ENCODE measurements at regions not wholly inside any gene's neighbourhood (a gene's known extent, or its start where the extent isn't known, plus 50 kb on each side); places are given as distances from the start of the nearest gene placed in this dataset.
"Not testable (repeated sequence)": the region's sequence is repeated elsewhere in the genome, so short reads cannot be mapped to it uniquely, and the experiment has no call there.

GRCh38 chr4:86413426-86413825 is 53.6 kb upstream of the MAPK10 start:
- not testable (repeated sequence) for DNase-seq (ENCODE audit: low spot score)

GRCh38 chr4:86414686-86415085 is 54.8 kb upstream of the MAPK10 start:
- no peak for DNase-seq (ENCODE audit: low spot score)

- DNase-seq (ENCODE audit: low spot score): no peak
Observed at GRCh38 chr4:86416081-86416480, 56.2 kb upstream of the MAPK10 start.

DNA sequence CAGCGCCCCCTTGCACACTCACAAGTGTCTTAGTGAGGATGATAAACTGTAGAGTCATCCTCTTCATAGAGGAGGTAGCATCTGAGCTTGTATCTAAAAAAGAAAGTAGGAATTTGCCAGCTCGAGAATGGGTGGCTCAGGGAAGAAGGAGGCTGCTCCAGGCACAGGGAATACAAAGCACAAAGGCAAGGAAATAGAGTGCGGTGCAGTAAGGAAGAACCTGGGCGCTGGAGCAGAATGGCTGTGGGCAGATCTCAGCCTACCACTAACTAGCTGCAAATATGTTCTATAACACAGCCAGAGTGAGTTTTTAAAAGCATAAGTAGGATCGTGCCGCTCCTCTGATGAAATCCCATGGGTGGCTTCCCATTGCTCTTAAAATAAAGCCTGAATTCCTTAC is 61.6 kb upstream of the MAPK10 start:
- no peak for DNase-seq (ENCODE audit: low spot score)

DNA sequence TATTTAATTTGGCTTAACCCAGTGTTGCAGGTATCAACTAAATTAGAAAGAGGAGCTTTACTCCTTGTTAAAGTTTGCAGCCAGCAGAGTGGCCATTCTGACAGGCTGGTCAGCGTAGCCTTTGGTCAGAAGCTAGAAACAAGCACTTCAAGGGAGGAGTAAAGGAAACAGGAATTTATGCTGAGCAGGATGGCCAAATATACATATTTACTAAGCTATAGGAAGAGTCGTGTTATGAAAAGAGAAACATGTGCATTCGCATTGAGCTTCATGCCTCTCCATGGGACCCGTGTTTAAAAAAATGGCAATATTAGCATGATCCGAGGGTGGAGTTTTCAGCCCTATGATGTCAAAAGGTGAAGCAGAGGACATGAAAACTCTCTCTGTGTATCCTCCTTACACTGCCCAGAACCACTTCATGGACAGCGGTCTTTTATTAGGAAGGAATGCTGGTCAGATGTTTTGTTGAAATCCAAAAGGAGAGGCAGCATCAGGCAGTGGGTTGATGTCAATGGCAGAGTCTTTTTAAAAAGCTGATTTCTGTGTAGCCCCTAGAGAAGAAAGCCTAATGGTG is 71.8 kb upstream of the MAPK10 start:
- DNase-seq (ENCODE audit: low spot score): no peak

DNA sequence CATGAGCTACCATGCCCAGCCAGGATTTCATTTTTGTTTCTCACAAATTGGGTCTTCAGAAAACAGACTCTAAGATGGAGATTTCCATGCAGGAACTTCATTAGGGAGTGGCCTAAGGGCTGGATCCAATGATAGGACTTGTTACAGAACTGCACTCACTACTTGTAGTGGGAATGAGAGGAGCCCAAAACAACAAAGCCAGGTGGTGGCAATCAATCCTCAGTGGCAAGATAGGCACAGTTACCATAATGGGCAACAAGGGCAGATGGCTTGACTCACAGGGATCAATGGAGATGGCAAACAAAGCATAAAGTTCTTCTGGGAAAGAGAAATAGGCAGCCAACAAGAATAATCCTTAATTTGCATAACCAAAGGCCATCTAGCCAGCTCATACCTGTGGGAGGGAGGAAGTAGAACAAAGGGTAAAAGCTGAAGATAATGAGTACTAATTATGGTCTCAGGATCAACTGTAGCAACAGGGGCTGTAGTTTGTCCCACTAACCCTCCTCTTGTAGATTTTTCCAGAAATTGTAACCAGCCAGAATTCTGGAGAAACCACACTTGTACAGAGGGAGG is 72.8 kb upstream of the MAPK10 start:
- no peak for DNase-seq (ENCODE audit: low spot score)

- no peak for DNase-seq (ENCODE audit: low spot score)
Observed at GRCh38 chr4:86439293-86439692, 79.4 kb upstream of the MAPK10 start.

DNA sequence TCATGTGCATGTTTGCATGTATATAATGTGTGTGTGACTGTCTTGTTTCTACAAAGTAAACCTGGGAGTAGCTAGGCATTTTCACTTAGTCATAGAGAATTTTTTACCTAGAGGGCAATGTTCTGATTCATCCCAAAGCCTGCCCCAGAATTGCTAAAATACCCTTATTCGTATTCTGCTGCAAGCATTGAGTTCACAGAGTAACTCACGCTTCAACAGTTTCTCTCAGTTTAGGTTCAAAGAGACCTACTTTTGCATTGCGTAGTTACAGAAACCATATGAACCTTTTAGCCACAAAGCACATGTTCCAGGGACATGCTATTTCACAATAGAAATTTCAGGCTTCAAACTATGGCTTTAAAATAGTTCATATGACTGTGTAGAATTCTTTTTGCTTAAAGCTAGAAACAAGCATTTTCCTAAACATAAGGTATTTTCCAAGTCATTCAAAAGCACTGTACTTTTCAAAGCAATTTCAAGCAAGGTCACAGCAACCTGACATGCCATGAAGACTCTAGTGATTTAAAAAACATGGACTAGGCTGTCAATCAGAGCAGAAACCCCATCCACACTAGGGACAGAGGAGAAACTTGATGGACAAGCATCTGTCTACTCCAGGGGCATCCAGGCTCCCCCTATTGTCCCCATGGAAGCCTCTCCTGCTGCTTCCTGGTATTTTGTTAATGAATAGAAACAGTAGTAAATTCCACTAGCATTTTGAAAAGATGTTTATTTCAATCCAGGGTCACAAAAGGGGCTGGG is 81.5 kb upstream of the MAPK10 start:
- DNase-seq (ENCODE audit: low spot score): no peak

DNA sequence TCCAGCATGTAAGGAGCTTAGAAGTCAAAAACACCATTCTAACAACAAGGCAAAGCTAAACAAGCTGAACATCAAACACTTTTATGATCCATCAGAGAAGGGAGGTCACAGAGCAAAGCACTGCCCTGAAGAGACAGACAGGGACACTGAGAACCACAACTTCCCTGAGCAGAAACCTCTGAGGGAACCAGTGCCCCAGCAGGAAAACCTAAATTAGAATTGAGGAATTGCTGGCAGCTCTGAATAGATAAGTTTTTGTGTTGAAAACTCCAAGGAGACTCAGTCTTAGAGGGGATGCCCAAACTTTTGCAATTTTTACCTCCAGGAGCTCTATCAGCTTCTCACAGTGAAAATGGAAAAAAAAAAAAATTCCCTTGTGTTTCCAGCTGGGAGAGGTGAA is 83.0 kb upstream of the MAPK10 start:
- DNase-seq (ENCODE audit: low spot score): no peak

DNA sequence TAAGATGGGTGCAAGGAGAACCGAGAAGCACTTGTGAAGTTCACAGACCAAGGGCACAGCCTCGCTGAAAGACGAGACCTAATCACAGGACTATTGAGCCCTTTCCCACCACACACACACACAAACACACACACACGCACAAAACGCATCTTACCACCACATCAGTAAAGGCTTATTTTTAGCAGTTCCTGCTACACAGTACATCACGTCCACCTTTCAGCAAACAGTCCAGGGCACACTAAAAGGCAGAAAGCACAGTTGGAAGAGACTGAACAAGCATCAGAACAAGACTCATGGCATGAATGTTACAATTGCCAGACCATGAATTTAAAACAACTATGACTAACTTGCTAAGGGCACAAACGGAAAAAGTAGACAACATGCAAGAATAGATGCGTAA is 83.6 kb upstream of the MAPK10 start:
- no peak for DNase-seq (ENCODE audit: low spot score)

- DNase-seq (ENCODE audit: low spot score): no peak
Observed at GRCh38 chr4:86446996-86447395, 87.1 kb upstream of the MAPK10 start.

GRCh38 chr4:86448871-86449270 is 89.0 kb upstream of the MAPK10 start:
- no peak for DNase-seq (ENCODE audit: low spot score)

- DNase-seq (ENCODE audit: low spot score): no peak
Observed at GRCh38 chr4:86449746-86450588, 90.1 kb upstream of the MAPK10 start.

- DNase-seq (ENCODE audit: low spot score): no peak
Observed at GRCh38 chr4:86450861-86451260, 91.0 kb upstream of the MAPK10 start.

- no peak for DNase-seq (ENCODE audit: low spot score)
Observed at GRCh38 chr4:86451560-86452330, 91.9 kb upstream of the MAPK10 start.

DNA sequence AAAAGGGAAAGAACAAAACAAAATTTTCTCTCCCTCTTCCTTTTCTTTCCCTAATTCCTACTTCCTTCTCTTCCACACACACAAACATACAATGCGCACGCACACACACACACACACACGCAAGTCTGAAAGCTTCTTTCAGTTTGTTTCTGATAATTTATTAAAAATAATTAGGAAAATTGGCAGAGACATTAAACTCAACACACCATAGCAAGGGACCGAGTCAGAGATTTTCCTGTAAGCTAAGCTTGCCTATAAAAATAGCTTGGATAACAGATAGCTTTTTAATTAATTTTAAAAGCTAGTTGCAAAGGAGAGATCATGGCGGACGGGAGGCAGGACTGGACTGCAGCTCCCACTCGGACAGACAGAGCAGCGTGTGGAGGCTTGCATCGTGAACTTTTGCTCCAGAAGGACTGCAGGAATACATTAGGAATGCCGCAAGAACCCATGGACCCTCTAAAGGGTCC is 92.6 kb upstream of the MAPK10 start:
- DNase-seq (ENCODE audit: low spot score): no peak

GRCh38 chr4:86452924-86453531 is 93.2 kb upstream of the MAPK10 start:
- no peak for DNase-seq (ENCODE audit: low spot score)

- DNase-seq (ENCODE audit: low spot score): not testable (repeated sequence)
Observed at GRCh38 chr4:86453611-86454072, 93.8 kb upstream of the MAPK10 start.

DNA sequence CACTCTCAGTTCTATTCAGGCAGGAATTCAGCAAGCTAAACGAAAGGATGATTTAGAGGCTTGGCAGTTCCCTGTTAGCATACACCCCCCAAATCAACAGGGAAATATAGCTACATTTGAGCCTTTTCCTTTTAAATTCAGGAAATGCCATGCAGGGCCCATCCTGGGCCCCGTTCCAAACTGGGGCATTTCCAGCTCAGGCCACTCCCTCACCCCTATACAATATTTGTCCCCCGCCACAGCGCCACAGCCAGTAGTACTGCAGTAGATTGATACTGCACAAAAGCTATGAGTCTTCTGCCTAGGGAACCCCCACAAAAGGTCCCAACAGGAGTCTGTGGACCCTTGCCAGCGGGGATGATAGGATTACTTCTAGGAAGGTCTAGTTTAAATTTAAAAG is 102.0 kb upstream of the MAPK10 start:
- no peak for DNase-seq (ENCODE audit: low spot score)

DNA sequence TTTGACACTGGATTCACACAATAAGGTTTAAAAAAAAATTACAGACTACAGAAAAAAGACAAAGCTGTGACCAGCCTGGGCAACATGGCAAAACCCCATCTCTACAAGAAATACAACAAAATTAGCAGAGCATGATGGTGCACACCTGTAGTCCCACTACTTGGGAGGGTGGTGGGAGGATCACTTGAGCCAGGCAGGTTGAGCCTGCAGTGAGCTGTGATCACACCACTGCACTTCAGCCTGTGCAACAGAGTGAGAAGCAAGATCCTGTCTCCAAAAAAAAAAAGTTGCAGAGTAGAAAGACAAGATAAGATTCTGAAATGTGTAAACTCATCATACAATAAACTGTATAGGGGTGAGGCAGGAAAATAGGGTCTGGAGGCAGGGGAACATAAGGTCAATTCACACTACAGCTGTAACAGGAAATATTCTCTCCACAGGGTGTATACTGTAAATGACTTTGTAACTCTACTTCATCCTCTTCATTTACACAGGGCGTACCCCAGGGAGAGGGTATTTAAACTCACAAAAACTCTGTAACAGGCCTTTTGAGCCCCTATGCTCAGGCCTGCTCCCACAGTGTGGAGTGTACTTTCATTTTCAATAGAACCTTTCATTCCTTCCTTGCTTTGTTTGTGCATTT is 112.6 kb upstream of the MAPK10 start:
- no peak for DNase-seq (ENCODE audit: low spot score)

DNA sequence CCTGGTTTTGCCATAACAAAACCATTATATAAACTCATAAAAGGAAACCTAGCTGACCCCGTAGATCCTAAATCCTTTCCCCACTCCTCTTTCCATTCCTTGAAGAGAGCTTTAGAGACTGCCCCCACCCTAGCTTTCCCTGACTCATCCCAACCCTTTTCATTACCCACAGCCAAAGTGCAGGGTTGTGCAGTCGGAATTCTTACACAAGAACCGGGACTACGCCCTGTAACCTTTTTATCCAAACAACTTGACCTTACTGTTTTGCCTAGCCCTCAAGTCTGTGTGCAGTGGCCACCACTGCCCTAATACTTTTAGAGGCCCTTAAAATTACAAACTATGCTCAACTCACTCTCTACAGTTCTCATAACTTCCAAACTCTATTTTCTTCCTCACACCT is 116.0 kb upstream of the PTPN13 start:
- DNase-seq (ENCODE audit: low spot score): not testable (repeated sequence)
